NCI-H82 (cell line): ENCODE measurements at regions not wholly inside any gene's neighbourhood (a gene's known extent, or its start where the extent isn't known, plus 50 kb on each side); places are given as distances from the start of the nearest gene placed in this dataset.
A peak's percentile ranks its signal among the peaks of the same experiment; 100 is the strongest.
"Not testable (repeated sequence)": the region's sequence is repeated elsewhere in the genome, so short reads cannot be mapped to it uniquely, and the experiment has no call there.

Experiments used
- DNase-seq: peaks from one replicate; lab custom pipeline; 2025; lab: John Stamatoyannopoulos, UW

DNA sequence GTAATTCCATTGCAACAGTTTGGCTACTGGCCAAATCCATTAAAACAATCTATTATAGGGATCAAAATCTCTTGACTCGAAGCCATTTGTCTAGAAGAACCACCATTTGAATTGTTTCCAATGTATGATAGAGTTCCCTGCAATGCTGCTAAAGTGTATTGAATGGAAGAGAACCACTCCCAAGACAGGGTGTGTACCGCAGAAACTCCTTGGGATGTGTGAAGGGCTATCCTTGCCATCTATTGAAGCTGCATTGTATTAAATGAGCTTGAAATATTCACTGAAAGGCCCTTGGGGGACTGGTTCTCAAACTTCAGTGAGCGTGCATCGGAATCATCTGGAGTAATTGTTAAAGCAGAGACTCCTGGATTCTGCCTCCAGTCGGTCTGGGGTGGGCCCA is 260.4 kb upstream of the MEIS1 start:
- no peak for DNase-seq

DNA sequence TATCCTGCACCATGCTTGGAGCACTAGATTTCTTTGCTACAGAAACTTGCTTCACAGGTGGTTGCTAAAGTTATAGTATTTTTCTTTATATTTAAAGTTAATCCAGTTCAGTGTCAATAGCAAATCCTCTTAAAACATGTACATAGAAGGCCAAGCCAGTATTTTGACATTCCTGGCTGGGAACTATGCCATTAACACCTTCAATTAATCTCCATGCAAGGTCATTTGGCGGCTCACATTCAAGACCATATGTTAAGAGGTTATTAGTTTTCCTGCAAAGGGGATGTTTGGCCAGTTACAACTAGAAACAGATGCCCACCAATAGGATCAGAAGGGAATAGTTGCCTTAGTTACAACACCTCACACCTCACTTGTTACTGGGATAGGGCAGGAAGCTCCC is 261.3 kb upstream of the MEIS1 start:
- peak; percentile 97 for DNase-seq

- DNase-seq = peak; percentile 73
Measured at GRCh38 chr2:66171530-66171929, 263.4 kb upstream of the MEIS1 start.

DNA sequence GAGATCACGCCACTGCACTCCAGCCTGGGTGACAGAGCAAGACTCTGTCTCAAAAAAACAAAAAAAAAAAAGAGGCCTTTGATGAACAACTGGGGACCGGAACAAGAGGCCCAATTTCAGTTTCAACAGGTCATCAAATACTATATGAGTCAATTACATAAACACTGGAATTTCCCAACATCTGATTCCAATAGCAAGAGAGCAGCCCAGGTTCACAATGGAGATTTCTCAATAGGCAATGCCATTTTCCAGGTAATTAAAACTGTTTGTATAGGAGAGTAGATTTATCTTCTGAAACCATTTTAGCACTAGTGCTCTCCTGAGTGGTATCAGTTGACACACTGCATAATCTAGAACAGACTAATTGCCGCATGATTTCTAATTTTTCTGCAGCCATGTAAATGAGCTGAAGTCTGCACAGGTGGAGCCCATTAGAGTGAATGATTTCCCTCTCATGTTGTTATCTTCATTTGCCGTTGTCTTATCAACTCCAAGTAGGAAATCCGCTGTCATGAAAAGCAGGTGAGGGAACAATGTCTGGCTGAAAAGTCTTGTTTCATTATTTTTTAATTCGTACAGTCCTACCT is 264.1 kb upstream of the MEIS1 start:
- no peak for DNase-seq

DNA sequence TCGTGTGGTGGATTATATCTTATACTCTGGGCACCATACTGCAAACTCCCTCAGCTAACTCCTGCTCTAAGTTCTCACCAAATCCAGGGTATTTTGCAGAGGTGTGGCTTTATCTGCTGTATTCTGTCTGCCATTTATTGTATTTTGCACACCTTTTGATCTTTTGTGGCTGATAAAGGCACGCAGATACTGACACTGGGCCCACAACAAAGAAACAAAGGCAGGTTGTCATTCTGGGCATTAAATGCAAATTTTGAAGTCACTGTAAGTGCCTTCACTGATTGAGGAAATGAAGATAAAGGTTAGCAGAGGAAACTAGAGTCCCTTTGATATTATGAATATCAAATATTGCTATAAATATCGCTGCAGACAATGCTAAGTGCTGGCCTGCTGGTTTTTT is 265.8 kb upstream of the MEIS1 start:
- no peak for DNase-seq

- DNase-seq = no peak
Measured at GRCh38 chr2:66164470-66164869, 270.5 kb upstream of the MEIS1 start.

DNA sequence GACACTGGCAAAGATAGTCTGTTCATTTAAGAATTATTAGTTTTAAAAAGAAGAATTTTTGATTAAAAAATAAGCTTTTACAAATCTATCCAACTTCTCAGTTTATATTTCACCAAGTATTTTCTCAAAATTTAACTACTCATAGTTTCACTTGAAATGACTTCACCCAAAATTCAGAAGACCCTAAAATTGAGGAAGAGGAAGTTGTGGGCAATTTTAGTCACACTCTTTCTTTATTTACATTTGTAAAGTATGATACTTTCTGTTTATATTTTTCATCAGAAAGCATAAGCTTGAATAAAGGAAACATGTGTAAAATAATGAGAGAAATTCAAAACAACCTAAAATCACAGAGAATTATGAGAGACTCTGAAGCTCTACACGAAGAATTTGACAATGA is 278.8 kb upstream of the MEIS1 start:
- no peak for DNase-seq

DNA sequence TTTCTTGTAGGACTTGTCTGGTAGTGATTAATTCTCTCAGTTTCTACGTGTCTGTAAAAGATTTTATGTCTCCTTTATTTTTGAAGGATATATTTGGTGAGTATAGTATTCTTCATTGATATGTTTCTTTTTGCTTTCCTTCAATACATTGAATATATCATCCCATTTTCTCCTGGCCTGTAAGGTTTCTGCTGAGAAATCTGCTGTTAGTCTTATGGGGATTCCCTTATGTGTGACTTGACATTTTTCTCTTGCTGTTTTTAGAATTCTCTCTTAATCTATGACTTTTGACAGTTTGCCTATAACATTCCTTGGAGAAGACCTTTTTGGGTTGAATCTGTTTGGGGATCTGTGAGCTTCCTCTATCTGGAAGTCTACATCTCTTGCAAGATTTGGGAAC is 281.0 kb upstream of the MEIS1 start:
- DNase-seq = no peak

- no peak for DNase-seq
Measured at GRCh38 chr2:66145490-66145889, 289.4 kb upstream of the MEIS1 start.

- not testable (repeated sequence) for DNase-seq
Measured at GRCh38 chr2:66144324-66144723, 290.6 kb upstream of the MEIS1 start.

GRCh38 chr2:66137606-66138130 is 297.3 kb upstream of the MEIS1 start:
- no peak for DNase-seq

- no peak for DNase-seq
Measured at GRCh38 chr2:66134138-66134701, 300.7 kb upstream of the MEIS1 start.

DNA sequence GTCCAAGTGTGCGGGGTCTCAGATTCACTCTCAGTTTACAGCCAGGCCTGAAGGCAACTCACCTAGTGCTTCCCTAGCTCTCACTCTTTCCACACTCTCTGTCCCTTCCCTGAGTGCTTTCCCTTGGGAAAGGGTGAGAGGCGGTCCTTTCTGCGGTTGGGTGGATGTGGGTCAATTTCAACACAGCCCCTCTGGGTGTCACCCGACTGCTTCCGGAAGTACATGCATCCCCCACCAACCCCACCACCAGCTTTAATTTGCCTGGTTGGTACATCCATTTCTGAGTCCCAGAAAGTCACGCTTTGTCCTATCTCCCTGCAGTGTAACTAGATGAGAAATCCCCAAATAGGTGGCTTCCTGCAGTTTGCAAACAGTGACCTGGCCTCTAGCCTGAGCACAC is 307.3 kb upstream of the MEIS1 start:
- no peak for DNase-seq

GRCh38 chr2:66127061-66127460 is 307.9 kb upstream of the MEIS1 start:
- no peak for DNase-seq

DNA sequence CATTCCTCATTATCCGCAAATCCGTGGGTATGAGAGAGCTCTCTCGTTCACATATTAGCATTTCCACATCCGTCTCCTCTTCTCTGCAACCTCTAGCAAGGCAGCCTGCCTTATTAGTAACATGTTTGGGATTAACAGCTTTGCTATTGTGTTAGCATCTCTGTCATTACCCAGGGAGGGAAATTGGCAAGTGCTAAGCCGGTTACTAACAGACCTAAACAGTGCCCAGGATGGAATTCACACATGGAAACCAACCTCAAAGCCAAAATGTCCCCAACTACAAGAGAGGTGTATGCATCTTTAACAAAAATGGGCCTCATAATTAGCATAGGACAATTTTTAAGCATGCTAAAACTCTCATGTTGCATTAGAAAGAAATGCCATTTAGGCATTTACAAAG is 309.0 kb upstream of the MEIS1 start:
- peak; percentile 83 for DNase-seq

DNA sequence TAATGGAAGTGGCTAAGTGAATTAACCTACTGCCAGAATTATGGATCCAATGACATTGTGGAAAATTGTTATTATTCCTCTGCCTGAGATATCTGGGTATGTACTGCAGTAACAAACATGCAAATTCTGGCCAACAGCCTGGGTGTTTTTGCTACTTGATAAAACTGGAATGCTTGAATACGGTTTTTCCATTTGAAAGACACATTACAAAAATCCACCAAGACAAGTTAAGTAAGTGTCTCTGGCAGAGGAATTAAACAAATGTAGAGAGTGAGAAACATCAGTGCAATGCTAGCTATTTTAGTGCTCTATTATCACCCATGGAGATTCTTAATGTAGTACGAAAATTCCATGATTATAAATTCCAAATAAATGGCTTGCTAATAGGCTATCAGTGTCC is 312.4 kb upstream of the MEIS1 start:
- DNase-seq = no peak

- DNase-seq = no peak
Measured at GRCh38 chr2:66121946-66122345, 313.0 kb upstream of the MEIS1 start.

DNA sequence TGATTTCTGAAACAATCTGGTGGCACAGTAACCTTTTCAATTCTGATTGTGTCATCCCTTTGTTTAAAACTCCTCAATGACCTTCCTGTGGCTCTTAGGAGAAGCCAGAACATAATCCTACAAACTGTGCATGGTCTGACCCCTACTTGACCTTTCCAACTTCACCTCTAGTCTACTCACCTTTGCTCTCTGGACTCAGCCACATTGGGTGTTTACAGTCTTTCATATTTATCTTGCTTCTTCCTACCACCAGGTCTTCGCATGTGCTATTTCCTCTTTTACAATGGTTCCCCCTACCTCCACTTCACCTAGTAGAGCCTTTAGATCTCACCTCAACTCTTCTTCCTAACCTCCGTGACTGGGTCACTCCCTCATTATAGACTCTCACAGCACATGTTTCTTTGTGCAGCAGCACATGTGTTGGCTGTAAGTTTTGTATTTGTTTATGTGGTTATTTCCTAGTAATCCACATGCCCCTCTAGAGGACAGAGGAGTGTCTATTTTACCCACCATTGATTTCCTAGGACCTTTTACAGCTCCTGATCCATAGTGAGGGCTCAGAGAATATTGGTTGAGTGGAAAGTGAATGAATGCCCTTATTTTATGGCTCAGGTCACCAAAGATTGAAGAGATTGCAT is 320.8 kb upstream of the MEIS1 start:
- DNase-seq = no peak

DNA sequence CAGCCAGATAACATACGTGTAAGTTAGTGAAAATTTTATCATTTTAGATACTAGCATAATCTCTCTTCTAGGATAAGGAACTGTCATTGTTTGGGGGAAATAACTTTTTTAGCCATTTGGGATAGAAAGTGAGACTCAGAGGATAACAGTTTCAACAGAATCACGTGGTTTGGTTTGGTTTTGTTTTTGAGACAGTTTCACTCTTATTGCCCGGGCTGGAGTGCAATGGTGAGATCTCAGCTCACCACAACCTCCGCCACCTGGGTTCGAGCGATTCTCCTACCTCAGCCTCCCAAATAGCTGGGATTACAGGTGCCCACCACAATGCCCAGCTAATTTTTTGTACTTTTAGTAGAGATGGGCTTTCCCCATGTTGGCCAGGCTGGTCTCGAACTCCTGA is 323.2 kb upstream of the MEIS1 start:
- DNase-seq = no peak

DNA sequence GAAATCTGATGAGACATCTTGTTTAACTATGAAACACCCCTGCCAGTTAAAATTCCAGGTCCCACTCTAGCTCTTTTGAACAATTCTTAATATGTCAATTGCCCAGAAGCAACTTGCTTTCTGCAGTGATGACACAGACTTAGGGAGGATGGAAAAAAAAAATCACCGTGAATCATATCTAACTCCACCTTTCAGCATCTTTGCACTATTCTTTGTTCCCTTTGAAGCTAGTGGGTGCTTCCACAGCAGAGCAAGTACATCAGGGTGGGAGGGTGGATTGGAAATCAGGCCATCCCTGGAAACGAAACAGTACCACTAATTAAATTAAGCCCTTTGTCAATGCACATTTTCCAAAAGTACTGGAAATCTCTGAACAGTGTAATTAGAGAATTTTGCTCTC is 324.3 kb upstream of the MEIS1 start:
- DNase-seq = no peak

DNA sequence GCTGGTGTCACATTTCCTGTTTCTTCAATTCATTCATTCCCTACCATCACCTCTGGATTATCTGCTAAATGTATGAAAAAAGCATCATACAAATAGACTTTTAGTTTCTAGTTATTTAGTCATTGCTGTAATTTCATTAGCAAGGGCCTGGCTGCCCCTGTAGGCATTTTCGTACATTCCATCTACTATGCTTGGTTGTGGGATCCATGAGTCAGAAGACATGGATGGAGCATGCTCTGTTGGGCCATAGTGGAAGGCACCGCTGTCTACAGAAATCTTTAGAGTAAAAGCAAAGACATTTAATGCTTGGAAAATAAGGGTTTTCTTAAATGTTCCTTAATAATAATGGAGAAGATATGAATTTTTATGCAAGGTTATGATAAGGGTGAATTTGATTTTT is 324.8 kb upstream of the MEIS1 start:
- no peak for DNase-seq

GRCh38 chr2:66109419-66109818 is 325.5 kb upstream of the MEIS1 start:
- DNase-seq = no peak

- no peak for DNase-seq
Measured at GRCh38 chr2:66105066-66105753, 329.7 kb upstream of the MEIS1 start.
